T-helper 2 cell treated with Interferon-gamma antibody and Interleukin-4, amounts not matched to agents 5 μg/mL and 100 μg/mL, for 36 hours (primary cell): ENCODE measurements at regions not wholly inside any gene's neighbourhood (a gene's known extent, or its start where the extent isn't known, plus 50 kb on each side); places are given as distances from the start of the nearest gene placed in this dataset.

Experiments
- DNase-seq: peaks from one replicate; pipeline ENCODE4 v3.0.0; 2021; ENCODE audit warnings: low spot score
- H3K27ac Mint-ChIP-seq: one replicate; pipeline ENCODE4 v1.8.0; 2021; ENCODE audit warnings: mild to moderate bottlenecking, mixed read lengths
- H3K27me3 Mint-ChIP-seq: one replicate; pipeline ENCODE4 v1.8.0; 2021; ENCODE audit warnings: low read depth, mixed read lengths
- H3K36me3 Mint-ChIP-seq: one replicate; pipeline ENCODE4 v1.8.0; 2021; ENCODE audit warnings: low read depth, mixed read lengths
- H3K4me1 Mint-ChIP-seq: one replicate; pipeline ENCODE4 v1.8.0; 2021; ENCODE audit warnings: low read depth, mixed read lengths
- H3K4me3 Mint-ChIP-seq: one replicate; pipeline ENCODE4 v1.8.0; 2022; ENCODE audit warnings: mild to moderate bottlenecking, moderate library complexity, mixed read lengths
- H3K9me3 Mint-ChIP-seq: one replicate; pipeline ENCODE4 v1.8.0; 2021; ENCODE audit warnings: mixed read lengths

GRCh38 chr19:30909216-30909615, 440.0 kb downstream of the TSHZ3 start:
- Mint-ChIP-seq H3K27ac (no peak overlapping the region), H3K27me3 (no peaks in the 10 kb centered on the region), H3K9me3 (no peaks in the 10 kb centered on the region), H3K4me1 (no peaks in the 10 kb centered on the region), H3K36me3 (no peaks in the 10 kb centered on the region), H3K4me3 (no peak overlapping the region)
- no peak for DNase-seq

GRCh38 chr19:30908262-30908771, 440.9 kb downstream of the TSHZ3 start:
- Mint-ChIP-seq H3K36me3 (no peaks in the 10 kb centered on the region), H3K4me3 (no peak overlapping the region), H3K4me1 (no peaks in the 10 kb centered on the region), H3K27me3 (no peaks in the 10 kb centered on the region), H3K27ac (no peak overlapping the region), H3K9me3 (no peaks in the 10 kb centered on the region)
- no peak for DNase-seq

GRCh38 chr19:30906871-30907270, 442.4 kb downstream of the TSHZ3 start:
- no peaks in the 10 kb centered on the region for H3K27me3 Mint-ChIP-seq
- H3K36me3 Mint-ChIP-seq, result no peaks in the 10 kb centered on the region
- no peaks in the 10 kb centered on the region for H3K9me3 Mint-ChIP-seq
- no peak overlapping the region for H3K4me3 Mint-ChIP-seq
- DNase-seq, result no peak
- H3K27ac Mint-ChIP-seq, result no peak overlapping the region
- H3K4me1 Mint-ChIP-seq, result no peaks in the 10 kb centered on the region

GRCh38 chr19:30900051-30900450, 449.2 kb downstream of the TSHZ3 start:
- Mint-ChIP-seq H3K36me3 (no peaks in the 10 kb centered on the region), H3K4me1 (no peaks in the 10 kb centered on the region), H3K27ac (no peak overlapping the region), H3K4me3 (no peak overlapping the region), H3K9me3 (no peaks in the 10 kb centered on the region), H3K27me3 (no peaks in the 10 kb centered on the region)
- no peak for DNase-seq

- DNase-seq, result no peak
- no peaks in the 10 kb centered on the region for H3K27me3 Mint-ChIP-seq
- H3K27ac Mint-ChIP-seq, result no peak overlapping the region
- no peaks in the 10 kb centered on the region for H3K9me3 Mint-ChIP-seq
- no peaks in the 10 kb centered on the region for H3K4me1 Mint-ChIP-seq
- no peaks in the 10 kb centered on the region for H3K36me3 Mint-ChIP-seq
- no peak overlapping the region for H3K4me3 Mint-ChIP-seq
Observed at GRCh38 chr19:30898353-30899103, 450.7 kb downstream of the TSHZ3 start.

- Mint-ChIP-seq H3K27ac (no peak overlapping the region), H3K36me3 (no peaks in the 10 kb centered on the region), H3K4me1 (no peaks in the 10 kb centered on the region), H3K9me3 (no peaks in the 10 kb centered on the region), H3K4me3 (no peak overlapping the region), H3K27me3 (no peaks in the 10 kb centered on the region)
- DNase-seq, result no peak
Observed at GRCh38 chr19:30897553-30897952, 451.7 kb downstream of the TSHZ3 start.

GRCh38 chr19:30897034-30897433, 452.2 kb downstream of the TSHZ3 start:
- DNase-seq, result no peak
- no peaks in the 10 kb centered on the region for H3K36me3 Mint-ChIP-seq

GRCh38 chr19:30896554-30896953, 452.7 kb downstream of the TSHZ3 start:
- no peak for DNase-seq
- Mint-ChIP-seq H3K9me3 (no peaks in the 10 kb centered on the region), H3K4me1 (no peaks in the 10 kb centered on the region), H3K27ac (no peak overlapping the region), H3K27me3 (no peaks in the 10 kb centered on the region), H3K4me3 (no peak overlapping the region), H3K36me3 (no peaks in the 10 kb centered on the region)

More at GRCh38 chr19:30897034-30897433, 452.2 kb downstream of the TSHZ3 start:
- no peak overlapping the region for H3K4me3 Mint-ChIP-seq
- H3K27ac Mint-ChIP-seq, result no peak overlapping the region
- no peaks in the 10 kb centered on the region for H3K4me1 Mint-ChIP-seq
- H3K27me3 Mint-ChIP-seq, result no peaks in the 10 kb centered on the region
- no peaks in the 10 kb centered on the region for H3K9me3 Mint-ChIP-seq

- H3K27ac Mint-ChIP-seq, result no peak overlapping the region
- no peak for DNase-seq
- no peaks in the 10 kb centered on the region for H3K36me3 Mint-ChIP-seq
- no peaks in the 10 kb centered on the region for H3K4me1 Mint-ChIP-seq
- no peaks in the 10 kb centered on the region for H3K27me3 Mint-ChIP-seq
- no peaks in the 10 kb centered on the region for H3K9me3 Mint-ChIP-seq
- H3K4me3 Mint-ChIP-seq, result no peak overlapping the region
Observed at GRCh38 chr19:30895946-30896345, 453.3 kb downstream of the TSHZ3 start.

- no peaks in the 10 kb centered on the region for H3K36me3 Mint-ChIP-seq
- no peak for DNase-seq
- no peak overlapping the region for H3K27ac Mint-ChIP-seq
- H3K4me1 Mint-ChIP-seq, result no peaks in the 10 kb centered on the region
- H3K4me3 Mint-ChIP-seq, result no peak overlapping the region
- H3K27me3 Mint-ChIP-seq, result no peaks in the 10 kb centered on the region
- no peaks in the 10 kb centered on the region for H3K9me3 Mint-ChIP-seq
Observed at GRCh38 chr19:30891051-30891450, 458.2 kb downstream of the TSHZ3 start.

GRCh38 chr19:30890033-30890432, 459.2 kb downstream of the TSHZ3 start:
- DNase-seq, result no peak
- Mint-ChIP-seq H3K36me3 (no peaks in the 10 kb centered on the region), H3K27ac (no peak overlapping the region), H3K4me3 (no peak overlapping the region), H3K9me3 (no peaks in the 10 kb centered on the region), H3K27me3 (no peaks in the 10 kb centered on the region), H3K4me1 (no peaks in the 10 kb centered on the region)

GRCh38 chr19:30888937-30889336, 460.3 kb downstream of the TSHZ3 start:
- Mint-ChIP-seq H3K9me3 (no peaks in the 10 kb centered on the region), H3K4me1 (no peaks in the 10 kb centered on the region), H3K27ac (no peak overlapping the region), H3K4me3 (no peak overlapping the region), H3K36me3 (no peaks in the 10 kb centered on the region), H3K27me3 (no peaks in the 10 kb centered on the region)
- no peak for DNase-seq

GRCh38 chr19:30887042-30887441, 462.2 kb downstream of the TSHZ3 start:
- H3K4me3 Mint-ChIP-seq, result no peak overlapping the region
- H3K27me3 Mint-ChIP-seq, result no peaks in the 10 kb centered on the region
- no peaks in the 10 kb centered on the region for H3K36me3 Mint-ChIP-seq
- no peaks in the 10 kb centered on the region for H3K9me3 Mint-ChIP-seq
- H3K27ac Mint-ChIP-seq, result no peak overlapping the region
- no peaks in the 10 kb centered on the region for H3K4me1 Mint-ChIP-seq
- DNase-seq, result no peak

- Mint-ChIP-seq H3K36me3 (no peaks in the 10 kb centered on the region), H3K4me1 (no peaks in the 10 kb centered on the region), H3K27ac (no peak overlapping the region), H3K9me3 (no peaks in the 10 kb centered on the region), H3K4me3 (no peak overlapping the region), H3K27me3 (no peaks in the 10 kb centered on the region)
- no peak for DNase-seq
Observed at GRCh38 chr19:30886222-30886621, 463.0 kb downstream of the TSHZ3 start.
